Left colon (tissue), 2 donors: ENCODE measurements at regions not wholly inside any gene's neighbourhood (a gene's known extent, or its start where the extent isn't known, plus 50 kb on each side); places are given as distances from the start of the nearest gene placed in this dataset.
"Not testable (repeated sequence)": the region's sequence is repeated elsewhere in the genome, so short reads cannot be mapped to it uniquely, and the experiment has no call there.

Source experiments
- ATAC-seq: fragments of 200-7000 bp; cut with Tn5 transposase; one replicate; pipeline ENCODE4 v1.9.1; 2020; ENCODE audit warnings: mild to moderate bottlenecking, moderate library complexity
- DNase-seq, 2 donors: peaks; one replicate each; pipeline ENCODE4 v3.0.0-alpha.2; 2020
- intact Hi-C, 2 donors: fragments of 100-400 bp; cut with DNase I in 1 of 2; cut with micrococcal nuclease in 1 of 2; formaldehyde crosslinking; loops; one replicate each; pipeline versions ENCODE4 v1.11.2 to v1.14.0; 2022; cut with DNase I, micrococcal nuclease
- donor health status: DM: no; HTN: no; CAD: no.
- donor health status: DM: yes; HTN: yes; CAD: no.

- intact Hi-C loops = no loop called here
- DNase-seq (no peak), ATAC-seq (no peak)
These were observed 1016.3 kb upstream of the SEMA6A start for GRCh38 chr5:117590944-117591343.

- no peak for ATAC-seq
- DNase-seq = no peak
- intact Hi-C loops = no loop called here
These were observed 1014.0 kb upstream of the SEMA6A start for GRCh38 chr5:117588611-117589010.

- DNase-seq = no peak
- no peak for ATAC-seq
- intact Hi-C loops = no loop called here
These were observed 1012.5 kb upstream of the SEMA6A start for GRCh38 chr5:117587111-117587510.

- intact Hi-C loops = no loop called here
- DNase-seq (no peak), ATAC-seq (no peak)
These were observed 994.0 kb upstream of the SEMA6A start for GRCh38 chr5:117568622-117569021.

GRCh38 chr5:117568126-117568525 lies 993.5 kb upstream of the SEMA6A start:
- DNase-seq (no peak), ATAC-seq (no peak)
- intact Hi-C loops = no loop called here

GRCh38 chr5:117562647-117563046 lies 988.0 kb upstream of the SEMA6A start:
- intact Hi-C loops = no loop called here
- DNase-seq (no peak), ATAC-seq (no peak)

- no peak for ATAC-seq
- intact Hi-C loops = no loop called here
- DNase-seq = no peak
These were observed 986.9 kb upstream of the SEMA6A start for GRCh38 chr5:117561531-117561930.

GRCh38 chr5:117559005-117559844 lies 984.6 kb upstream of the SEMA6A start:
- intact Hi-C loops = no loop called here
- ATAC-seq (no peak), DNase-seq (no peak)

DNA sequence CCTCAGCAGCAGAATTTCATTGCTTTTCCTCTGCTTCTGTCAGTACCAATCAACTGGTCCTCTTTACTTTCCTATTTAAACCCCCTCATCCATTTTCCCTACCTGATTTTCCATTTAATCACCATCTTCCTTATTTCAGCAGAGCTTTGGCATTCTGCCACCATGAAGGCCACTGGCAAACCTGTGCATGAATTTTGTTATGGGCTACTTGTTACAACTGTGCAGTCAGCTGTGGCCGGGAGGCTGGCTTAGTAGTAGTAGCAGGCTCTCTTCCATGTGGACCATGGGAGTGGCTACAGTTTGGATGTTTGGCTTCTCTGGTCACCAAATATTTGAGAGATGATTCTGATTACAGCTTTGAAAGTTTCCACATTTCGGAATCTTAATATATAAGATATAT lies 976.6 kb upstream of the SEMA6A start:
- ATAC-seq (no peak), DNase-seq (no peak)
- intact Hi-C loops = no loop called here

DNA sequence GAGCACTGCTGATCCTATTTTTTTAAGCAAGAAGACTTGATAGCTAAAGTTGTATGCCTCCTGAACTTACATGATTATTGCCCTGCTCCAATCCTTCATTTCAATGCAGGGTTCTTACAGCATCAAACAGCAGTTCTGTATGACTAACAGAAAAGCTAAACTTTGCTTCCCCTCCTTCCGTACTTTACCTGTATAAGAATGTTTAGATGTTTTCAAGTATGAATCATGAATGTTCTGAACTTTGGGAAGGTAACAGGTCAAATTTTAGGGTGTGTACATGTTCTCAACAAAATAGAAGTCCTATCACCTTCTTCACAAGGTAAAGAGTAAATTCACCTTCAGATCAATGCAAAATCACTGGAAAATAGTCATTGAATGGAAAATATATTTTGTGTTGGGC lies 972.6 kb upstream of the SEMA6A start:
- ATAC-seq = no peak
- DNase-seq = no peak
- intact Hi-C loops = no loop called here

GRCh38 chr5:117539692-117540091 lies 965.1 kb upstream of the SEMA6A start:
- no peak for DNase-seq
- intact Hi-C loops = no loop called here
- no peak for ATAC-seq

GRCh38 chr5:117533792-117534191 lies 959.2 kb upstream of the SEMA6A start:
- no peak for ATAC-seq
- intact Hi-C loops = no loop called here
- DNase-seq = no peak

- ATAC-seq, intact Hi-C loops, DNase-seq: not testable (repeated sequence)
These were observed 958.5 kb upstream of the SEMA6A start for GRCh38 chr5:117533051-117533670.

DNA sequence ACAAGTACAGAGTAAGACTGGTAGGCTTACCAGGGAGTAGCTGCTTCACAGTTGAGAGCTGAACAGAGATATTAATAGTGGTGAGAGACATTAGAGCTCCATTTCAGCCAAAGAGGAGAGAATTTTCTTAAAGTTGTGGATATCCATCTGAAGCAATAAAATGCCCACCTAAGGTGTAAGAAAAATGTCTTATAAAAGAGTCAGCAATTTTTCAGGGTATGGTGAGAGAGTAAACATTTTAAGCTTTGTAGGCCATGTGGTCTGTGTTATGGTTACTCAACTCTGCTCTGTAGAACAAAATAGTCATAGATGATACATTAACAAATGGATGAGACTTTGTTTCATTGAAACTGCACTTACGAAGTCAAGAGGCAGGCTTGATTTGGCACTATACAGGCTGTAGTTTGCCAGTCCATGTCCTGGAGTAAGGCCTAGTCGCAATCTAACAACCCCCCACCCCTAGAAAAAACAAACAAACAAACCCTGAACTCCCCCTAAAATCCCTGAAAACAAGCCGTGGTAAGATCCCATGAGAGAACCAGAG lies 945.4 kb upstream of the SEMA6A start:
- intact Hi-C loops = no loop called here
- DNase-seq (no peak), ATAC-seq (no peak)

GRCh38 chr5:117504305-117504704 lies 929.7 kb upstream of the SEMA6A start:
- ATAC-seq = no peak
- intact Hi-C loops = no loop called here
- DNase-seq = no peak

DNA sequence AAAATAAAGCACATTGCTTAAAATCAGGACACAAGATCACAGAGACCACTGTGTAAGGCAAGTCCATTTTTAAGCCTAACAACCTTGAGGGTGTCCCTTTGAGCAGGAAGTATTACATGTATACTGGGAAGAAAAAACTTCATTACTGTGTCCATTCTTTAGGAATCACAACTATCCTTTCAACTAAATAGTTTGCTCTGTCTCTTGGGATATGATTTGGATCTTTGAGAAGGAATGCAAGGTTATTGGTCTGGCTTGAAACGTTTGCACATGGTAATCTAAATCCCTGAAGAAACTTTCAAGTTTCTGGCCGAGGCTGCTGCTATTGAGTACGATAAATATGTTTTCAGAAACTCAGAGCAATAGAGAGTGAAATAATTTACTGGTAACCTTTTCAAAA lies 923.0 kb upstream of the SEMA6A start:
- DNase-seq (no peak), ATAC-seq (no peak)
- intact Hi-C loops = no loop called here

DNA sequence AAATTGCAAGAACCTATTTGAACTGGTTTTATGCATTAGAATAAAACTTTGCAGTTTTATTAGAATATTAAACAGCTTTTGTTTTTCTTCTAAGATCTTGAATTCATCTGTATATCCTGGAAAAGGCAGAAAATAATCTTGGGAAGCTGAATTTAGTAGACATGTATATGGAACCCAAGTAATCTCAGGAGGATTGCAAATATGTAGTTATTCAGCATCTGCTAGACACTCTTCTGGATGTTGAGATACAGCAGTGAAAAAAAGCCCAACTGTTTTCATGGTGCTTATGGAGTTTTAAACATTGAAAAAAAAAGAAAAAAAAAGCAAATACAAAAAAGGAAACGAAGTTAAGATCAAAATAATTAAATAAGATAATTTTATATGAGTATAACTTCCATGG lies 922.2 kb upstream of the SEMA6A start:
- intact Hi-C loops = no loop called here
- DNase-seq (no peak), ATAC-seq (no peak)

DNA sequence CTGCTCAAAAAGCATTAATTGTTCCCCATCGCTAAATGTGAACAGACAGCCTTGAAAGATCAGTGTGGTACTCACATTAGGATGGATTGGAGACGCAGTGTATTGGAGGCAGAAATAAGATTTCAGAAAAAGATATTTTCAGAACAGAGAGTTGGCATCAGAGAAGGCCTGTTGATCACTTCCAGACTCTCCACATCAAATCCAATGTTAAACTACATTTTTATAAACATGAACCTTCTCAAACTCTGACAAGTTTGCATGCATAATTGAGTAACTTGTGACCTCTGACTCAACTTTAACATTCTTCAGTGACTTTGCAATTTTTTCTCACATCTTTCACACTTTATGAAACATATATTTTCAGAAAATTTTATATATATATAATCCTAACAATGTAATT lies 919.6 kb upstream of the SEMA6A start:
- ATAC-seq (no peak), DNase-seq (no peak)
- intact Hi-C loops = no loop called here

DNA sequence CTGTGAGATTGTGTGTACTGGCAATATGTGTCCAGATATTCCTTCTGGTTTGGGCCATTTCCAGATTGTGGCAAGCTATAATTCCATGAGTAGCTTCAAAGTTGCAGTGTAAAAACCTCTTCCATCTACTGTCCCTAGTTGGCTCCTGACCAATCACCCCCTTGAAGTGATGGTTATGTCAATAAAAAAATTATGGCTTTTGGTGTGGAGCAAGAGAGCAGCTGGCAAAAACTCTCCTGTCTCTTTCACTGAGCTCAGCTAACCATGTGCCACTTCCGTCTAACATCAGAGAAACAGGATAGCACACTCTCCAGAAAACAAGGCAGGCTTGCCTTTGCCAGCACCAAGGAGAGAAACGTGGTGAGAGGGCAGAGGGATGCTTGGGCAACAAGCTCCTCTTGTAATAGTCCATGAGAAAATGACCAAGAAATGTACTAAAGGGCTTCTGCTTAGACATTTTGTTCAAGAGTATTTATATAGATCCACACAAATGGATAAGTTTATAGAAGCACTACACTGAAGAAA lies 914.4 kb upstream of the SEMA6A start:
- ATAC-seq (no peak), DNase-seq (no peak)
- intact Hi-C loops = no loop called here

DNA sequence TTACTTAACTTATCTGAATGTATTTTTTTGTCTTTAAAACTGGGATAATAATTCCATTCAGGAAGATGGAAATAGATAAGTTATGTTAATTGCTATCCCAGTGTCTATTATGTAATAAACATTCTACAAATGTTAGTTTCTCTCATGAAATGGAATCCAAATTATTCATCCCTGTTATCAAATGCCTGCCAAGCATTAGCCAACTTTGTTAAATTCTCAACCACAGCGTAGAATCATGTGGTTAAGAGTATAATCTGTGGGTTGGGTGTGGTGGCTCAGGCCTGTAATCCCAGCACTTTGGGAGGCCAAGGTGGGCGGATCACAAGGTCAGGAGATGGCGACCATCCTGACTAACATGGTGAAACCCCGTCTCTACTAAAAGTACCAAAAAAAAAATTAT lies 912.9 kb upstream of the SEMA6A start:
- ATAC-seq (no peak), DNase-seq (no peak)
- intact Hi-C loops = no loop called here
